ENCODE measurements at regions not wholly inside any gene's neighbourhood (a gene's known extent, or its start where the extent isn't known, plus 50 kb on each side); places are given as distances from the start of the nearest gene placed in this dataset.

DNA sequence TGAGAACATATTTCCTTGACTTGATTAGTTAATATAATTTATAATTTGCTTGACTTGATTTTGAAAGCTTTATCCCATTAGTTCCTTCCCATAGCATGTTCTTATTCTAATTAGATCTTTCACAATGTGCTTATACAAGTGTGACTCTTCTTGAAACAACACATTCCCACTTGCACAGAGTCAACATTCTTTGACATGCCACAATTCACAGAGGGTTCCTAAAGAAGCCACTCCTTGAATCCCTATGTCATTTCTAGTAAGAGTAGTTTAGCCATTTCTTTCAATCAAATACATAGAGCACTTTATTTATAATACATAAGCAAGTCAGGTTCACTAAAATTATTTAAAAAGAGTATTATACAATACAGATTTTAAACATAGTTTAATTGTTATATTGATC, 228.9 kb upstream of the GRID2 start:
- TF ChIP-seq EZH2 (IDR thresholded peaks at IDR 0.05; ENCODE audit: insufficient read depth, low read length) (no peak), CTCF (IDR thresholded peaks at IDR 0.05; ENCODE audit: insufficient read depth, low read depth, low read length) (no peak)
